Gastrocnemius medialis (tissue), 4 donors: ENCODE measurements at regions not wholly inside any gene's neighbourhood (a gene's known extent, or its start where the extent isn't known, plus 50 kb on each side); places are given as distances from the start of the nearest gene placed in this dataset.
"Not testable (repeated sequence)": the region's sequence is repeated elsewhere in the genome, so short reads cannot be mapped to it uniquely, and the experiment has no call there.

Experiments used
- ATAC-seq, 2 donors: fragments of 150-250 bp; one replicate each; pipeline ENCODE4 v1.9.1; 2016
- DNase-seq, 2 donors: peaks; one replicate each; pipeline ENCODE4 v3.0.0-alpha.2; 2019
- H3K27ac ChIP-seq, 4 donors: fragments of 200-600 bp; sonication (generic); 1 replicate in 1 of 4; 2 replicates in 3 of 4; pipeline ENCODE4 v1.5.1; 2016 to 2018; ENCODE audit warnings: mild to moderate bottlenecking in 2 of 4, moderate library complexity in 1 of 4
- H3K27me3 ChIP-seq, 3 donors: fragments of 200-600 bp; sonication (generic) in 2 of 3; 1 replicate in 1 of 3; 2 replicates in 2 of 3; pipeline versions ENCODE4 v1.5.1 to v1.6.0; 2016 to 2019; ENCODE audit warnings: mild to moderate bottlenecking in 1 of 3, moderate library complexity in 1 of 3
- H3K36me3 ChIP-seq, 2 donors: fragments of 200-600 bp; sonication (generic) in 1 of 2; one replicate each; pipeline ENCODE4 v1.5.1; 2017 to 2018
- H3K4me1 ChIP-seq, 2 donors: fragments of 200-600 bp; sonication (generic) in 1 of 2; one replicate each; pipeline ENCODE4 v1.5.1; 2016 to 2017; ENCODE audit warnings: mild to moderate bottlenecking in 2 of 2
- H3K4me3 ChIP-seq, 4 donors: fragments of 200-600 bp; sonication (generic) in 3 of 4; 1 replicate in 1 of 4; 2 replicates in 3 of 4; pipeline ENCODE4 v1.5.1; 2016 to 2019; ENCODE audit warnings: mild to moderate bottlenecking in 2 of 4
- H3K9me3 ChIP-seq, 3 donors: fragments of 200-600 bp; sonication (generic) in 2 of 3; 1 replicate in 1 of 3; 2 replicates in 2 of 3; pipeline ENCODE4 v1.5.1; 2016 to 2019
- CTCF ChIP-seq, 5 experiments: fragments of 450-650 bp in 3 of 5; fragments of 200-600 bp in 2 of 5; sonication (generic) in 2 of 5; IDR thresholded peaks in 4 of 5; conservative IDR thresholded peaks in 1 of 5; 1 replicate in 4 of 5; 2 replicates in 1 of 5; pipeline ENCODE4 v1.5.1; 2016 to 2019; ENCODE audit warnings: antibody characterized with exemption in 5 of 5, mild to moderate bottlenecking in 3 of 5, moderate library complexity in 3 of 5
- POLR2A ChIP-seq, 2 donors: fragments of 450-650 bp; IDR thresholded peaks; one replicate each; pipeline ENCODE4 v1.6.1; 2017; ENCODE audit warnings: antibody characterized with exemption in 2 of 2, mild to moderate bottlenecking in 2 of 2, moderate library complexity in 2 of 2
- in situ Hi-C, 4 donors: fragments of 200-750 bp; cut with MboI; loops; one replicate each; pipeline versions ENCODE4 v1.15.0 to v1.8.0; 2017; ENCODE audit warnings: low sequenced_read_pairs in 4 of 4
- intact Hi-C: fragments of 100-400 bp; cut with DNase I; formaldehyde crosslinking; loops from one replicate; pipeline ENCODE4 v1.15.1; 2023; ENCODE audit warnings: low total_unique reads

DNA sequence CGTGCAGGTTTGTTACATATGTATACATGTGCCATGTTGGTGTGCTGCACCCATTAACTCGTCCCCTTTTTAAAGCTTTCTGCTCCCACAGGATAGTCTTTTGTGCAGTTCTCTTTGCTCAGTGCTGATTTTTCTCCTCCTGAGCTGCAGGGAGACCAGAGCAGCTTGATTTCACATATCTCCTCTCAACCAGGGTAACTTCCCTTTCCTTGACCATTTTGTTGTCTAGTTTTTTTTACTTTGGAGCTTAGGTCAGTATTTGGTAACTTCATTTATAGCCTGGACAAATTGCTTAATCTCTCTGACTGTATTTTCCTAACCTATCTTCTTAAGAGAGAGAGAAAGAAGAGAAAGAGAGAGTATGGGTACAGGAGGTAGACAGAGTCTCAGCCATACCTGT lies 137.1 kb upstream of the ZNF366 start:
- ATAC-seq = no peak

DNA sequence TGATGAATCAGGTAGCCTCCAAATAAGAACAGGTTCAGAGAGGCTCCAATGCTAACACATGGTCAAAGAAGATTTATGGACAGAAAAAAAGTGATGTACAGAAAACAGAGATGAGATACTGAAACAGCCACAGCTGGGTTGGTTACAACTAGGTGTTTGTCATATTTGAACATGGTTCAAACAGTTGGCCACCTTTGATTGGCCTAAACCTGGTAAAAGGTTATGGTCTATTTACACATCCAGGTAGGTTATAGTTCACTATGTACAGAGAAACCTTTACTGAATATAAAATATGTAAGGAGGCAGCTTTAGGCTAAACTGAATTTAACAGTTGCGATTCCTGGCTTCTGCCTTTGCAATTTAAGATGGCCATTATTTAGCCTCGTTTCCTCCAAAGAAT lies 134.0 kb upstream of the ZNF366 start:
- DNase-seq (no peak), ATAC-seq (no peak)
- H3K27ac ChIP-seq = no peak overlapping the region
- H3K4me3 ChIP-seq = no peak overlapping the region
- H3K27me3 ChIP-seq = no peaks in the 10 kb centered on the region
- no peak for TF ChIP-seq POLR2A (IDR thresholded peaks at IDR 0.05)
- TF ChIP-seq CTCF (IDR thresholded peaks at IDR 0.05 in 4 of 5, conservative IDR thresholded peaks at IDR 0.05 in 1 of 5) = no peak
- H3K36me3 ChIP-seq = no peaks in the 10 kb centered on the region
- in situ Hi-C loops = no loop called here
- peaks cover 9 to 12% of the 10 kb centered on the region in 2 donors for H3K4me1 ChIP-seq
- H3K9me3 ChIP-seq = no peaks in the 10 kb centered on the region
- intact Hi-C loops = no loop called here

More for the DNA sequence above, 137.1 kb upstream of the ZNF366 start:
- no peak for TF ChIP-seq CTCF (IDR thresholded peaks at IDR 0.05 in 4 of 5, conservative IDR thresholded peaks at IDR 0.05 in 1 of 5)
- TF ChIP-seq POLR2A (IDR thresholded peaks at IDR 0.05) = no peak
- Histone ChIP-seq H3K36me3 (no peaks in the 10 kb centered on the region), H3K4me1 (peaks cover 16 to 29% of the 10 kb centered on the region in 2 donors), H3K9me3 (no peaks in the 10 kb centered on the region), H3K27me3 (no peaks in the 10 kb centered on the region), H3K27ac (no peak overlapping the region), H3K4me3 (no peak overlapping the region)
- in situ Hi-C loops = no loop called here
- intact Hi-C loops = no loop called here
- no peak for DNase-seq

DNA sequence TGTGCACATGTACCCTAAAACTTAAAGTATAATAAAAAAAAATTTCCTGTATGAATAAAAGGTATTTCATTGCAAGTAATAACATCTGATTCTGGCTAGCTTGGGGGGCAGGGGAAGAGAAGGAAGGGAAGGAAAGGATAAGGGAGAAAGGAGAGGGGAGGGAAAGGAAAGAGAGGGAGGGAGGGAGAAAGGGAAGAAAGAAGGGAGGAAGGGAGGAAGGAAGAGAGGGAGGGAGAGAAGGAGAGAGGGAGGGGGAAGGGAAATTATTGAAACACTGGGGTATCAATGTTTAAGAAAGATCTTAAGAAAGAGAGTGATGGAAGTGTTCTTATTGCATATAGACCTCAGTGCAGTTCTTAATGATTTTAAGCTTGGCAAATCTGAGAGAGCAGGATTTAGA lies 129.8 kb upstream of the ZNF366 start:
- no peaks in the 10 kb centered on the region for H3K9me3 ChIP-seq
- H3K4me3 ChIP-seq = no peak overlapping the region
- DNase-seq = no peak
- in situ Hi-C loops (no loop called here), intact Hi-C loops (no loop called here)
- H3K27ac ChIP-seq = no peak overlapping the region
- peaks cover 0 to 13% of the 10 kb centered on the region in 2 donors for H3K4me1 ChIP-seq
- TF ChIP-seq CTCF (IDR thresholded peaks at IDR 0.05 in 4 of 5, conservative IDR thresholded peaks at IDR 0.05 in 1 of 5) (no peak), POLR2A (IDR thresholded peaks at IDR 0.05) (no peak)
- no peaks in the 10 kb centered on the region for H3K36me3 ChIP-seq
- ATAC-seq = no peak
- H3K27me3 ChIP-seq = no peaks in the 10 kb centered on the region

DNA sequence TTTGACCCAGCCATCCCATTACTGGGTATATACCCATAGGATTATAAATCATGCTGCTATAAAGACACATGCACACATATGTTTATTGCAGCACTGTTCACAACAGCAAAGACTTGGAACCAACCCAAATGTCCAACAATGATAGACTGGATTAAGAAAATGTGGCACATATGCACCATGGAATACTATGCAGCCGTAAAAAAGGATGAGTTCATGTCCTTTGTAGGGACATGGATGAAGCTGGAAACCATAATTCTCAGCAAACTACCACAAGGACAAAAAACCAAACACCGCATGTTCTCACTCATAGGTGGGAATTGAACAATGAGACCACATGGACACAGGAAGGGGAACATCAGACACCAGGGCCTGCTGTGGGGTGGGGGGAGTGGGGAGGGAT lies 129.4 kb upstream of the ZNF366 start:
- intact Hi-C loops = not testable (repeated sequence)

GRCh38 chr5:72634444-72634843 lies 127.2 kb upstream of the ZNF366 start:
- Histone ChIP-seq H3K27ac (no peak overlapping the region), H3K4me3 (no peak overlapping the region), H3K9me3 (no peaks in the 10 kb centered on the region), H3K4me1 (peaks cover 0 to 20% of the 10 kb centered on the region in 2 donors), H3K27me3 (no peaks in the 10 kb centered on the region), H3K36me3 (no peaks in the 10 kb centered on the region)
- TF ChIP-seq CTCF (IDR thresholded peaks at IDR 0.05 in 4 of 5, conservative IDR thresholded peaks at IDR 0.05 in 1 of 5) = no peak
- no peak for TF ChIP-seq POLR2A (IDR thresholded peaks at IDR 0.05)
- in situ Hi-C loops = no loop called here
- DNase-seq = no peak
- ATAC-seq = no peak
- intact Hi-C loops = no loop called here

More for the DNA sequence above, 129.4 kb upstream of the ZNF366 start:
- H3K27ac ChIP-seq, H3K4me3 ChIP-seq, ATAC-seq, in situ Hi-C loops, H3K9me3 ChIP-seq, H3K36me3 ChIP-seq, DNase-seq, H3K27me3 ChIP-seq: not testable (repeated sequence)
- peaks cover 0 to 12% of the 10 kb centered on the region in 2 donors for H3K4me1 ChIP-seq
